Heart left ventricle (tissue), 13 donors: ENCODE measurements at regions not wholly inside any gene's neighbourhood (a gene's known extent, or its start where the extent isn't known, plus 50 kb on each side); places are given as distances from the start of the nearest gene placed in this dataset.

Source experiments
- POLR2A ChIP-seq, 2 donors: fragments of 450-650 bp; IDR thresholded peaks; one replicate each; pipeline ENCODE4 v1.6.1; 2017; ENCODE audit warnings: antibody characterized with exemption in 2 of 2, mild to moderate bottlenecking in 2 of 2, moderate library complexity in 2 of 2
- TF ChIP-seq, protein P1 (sequence below), 12 donors: fragments of 200-600 bp; sonication (generic) in 4 of 12; IDR thresholded peaks; one replicate each; pipeline versions ENCODE4 v1.5.0 to v1.8.0; 2018 to 2022; ENCODE audit warnings: antibody characterized with exemption in 12 of 12, mild to moderate bottlenecking in 5 of 12
- donor health status: ischemic (EF 13 %, LVEDD 7.1; RV severe dilation, severe dysfunction).
- donor health status: DM: no; HTN: yes; CAD: no.
- donor health status: DM: no; HTN: no; CAD: no.
- donor health status: ischemic (EF 25% LVEDD 6.9; RV normal size, moderate dysfunction).
- donor health status: ischemic (EF 25% LVEDD 5.7; RV mildly dilated, moderate dysfunction).
- donor health status: ischemic (EF 35%, LVEDD 5.7; RV mildly dilated, moderate dysfunction).
- donor health status: nonischemic (EF 11% LVEDD 7.7; RV severe dilation, severe dysfunction).
- donor health status: DM: yes; HTN: yes; CAD: no.
- donor health status: PGD.
- donor health status: ischemic (EF 29% LVEDD 5.4; RV normal size, mild dysfunction).
- donor health status: nonischemic (EF 23%, LVEDD 6.1; RV moderate dilation, normal function).

DNA sequence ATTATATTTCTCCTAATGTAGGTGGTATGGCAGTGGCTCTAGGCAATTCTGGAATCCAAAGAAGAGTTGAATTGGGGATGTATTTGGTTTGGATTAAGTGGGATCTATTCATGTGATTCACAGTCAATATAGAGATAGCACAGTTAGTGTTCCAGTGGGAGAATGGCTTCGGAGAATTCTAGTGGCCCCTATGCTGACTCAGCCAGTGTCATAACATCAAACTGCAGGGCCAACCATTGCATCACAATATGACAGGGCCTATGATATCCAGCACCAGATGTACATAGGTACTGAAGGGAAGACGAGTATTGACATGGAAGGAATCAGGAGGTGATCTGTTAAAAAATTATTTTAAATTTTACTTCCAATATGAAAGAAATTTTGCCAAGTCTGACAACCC is 302.8 kb upstream of the UBE2E2 start:
- TF ChIP-seq, protein P1, sequence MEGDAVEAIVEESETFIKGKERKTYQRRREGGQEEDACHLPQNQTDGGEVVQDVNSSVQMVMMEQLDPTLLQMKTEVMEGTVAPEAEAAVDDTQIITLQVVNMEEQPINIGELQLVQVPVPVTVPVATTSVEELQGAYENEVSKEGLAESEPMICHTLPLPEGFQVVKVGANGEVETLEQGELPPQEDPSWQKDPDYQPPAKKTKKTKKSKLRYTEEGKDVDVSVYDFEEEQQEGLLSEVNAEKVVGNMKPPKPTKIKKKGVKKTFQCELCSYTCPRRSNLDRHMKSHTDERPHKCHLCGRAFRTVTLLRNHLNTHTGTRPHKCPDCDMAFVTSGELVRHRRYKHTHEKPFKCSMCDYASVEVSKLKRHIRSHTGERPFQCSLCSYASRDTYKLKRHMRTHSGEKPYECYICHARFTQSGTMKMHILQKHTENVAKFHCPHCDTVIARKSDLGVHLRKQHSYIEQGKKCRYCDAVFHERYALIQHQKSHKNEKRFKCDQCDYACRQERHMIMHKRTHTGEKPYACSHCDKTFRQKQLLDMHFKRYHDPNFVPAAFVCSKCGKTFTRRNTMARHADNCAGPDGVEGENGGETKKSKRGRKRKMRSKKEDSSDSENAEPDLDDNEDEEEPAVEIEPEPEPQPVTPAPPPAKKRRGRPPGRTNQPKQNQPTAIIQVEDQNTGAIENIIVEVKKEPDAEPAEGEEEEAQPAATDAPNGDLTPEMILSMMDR (IDR thresholded peaks at IDR 0.05) = no peak
- no peak for TF ChIP-seq POLR2A (IDR thresholded peaks at IDR 0.05)
